ENCODE measurements at regions not wholly inside any gene's neighbourhood (a gene's known extent, or its start where the extent isn't known, plus 50 kb on each side); places are given as distances from the start of the nearest gene placed in this dataset.

- Histone ChIP-seq H3K27ac (ENCODE audit: low read depth, low read length, poor library complexity, severe bottlenecking) (no peak overlapping the region), H3K27me3 (replicated peaks; ENCODE audit: insufficient read depth, low read depth, low read length, poor library complexity) (no peaks in the 10 kb centered on the region), H3K9me3 (ENCODE audit: low read depth, low read length, poor library complexity, severe bottlenecking) (no peaks in the 10 kb centered on the region), H3K4me3 (ENCODE audit: low read depth, low read length, poor library complexity, severe bottlenecking) (no peak overlapping the region), H3K36me3 (ENCODE audit: insufficient read depth, low read length, poor library complexity, severe bottlenecking) (no peaks in the 10 kb centered on the region), H3K4me1 (ENCODE audit: insufficient read depth, low read length, poor library complexity, severe bottlenecking) (no peaks in the 10 kb centered on the region)
- POLR2A ChIA-PET (ENCODE audit: low non-redundant PET) = no interaction called here
- TF ChIP-seq EZH2 (IDR thresholded peaks at IDR 0.05; ENCODE audit: borderline replicate concordance, low read depth, low read length, poor library complexity, severe bottlenecking) = no peak
- DNase-seq (ENCODE audit: low spot score) = no peak
- intact Hi-C loops (cut with micrococcal nuclease; ENCODE audit: unreplicated experiment) = no loop called here
- CTCF ChIA-PET = no interaction called here
- BruUV-seq (replicated peaks) = no TSS peak
Measured at GRCh38 chr2:147642765-147643164, 202.1 kb upstream of the ACVR2A start.

GRCh38 chr2:147641651-147642050 lies 203.2 kb upstream of the ACVR2A start:
- BruUV-seq (replicated peaks) = no TSS peak
- ChIA-PET CTCF (no interaction called here), POLR2A (ENCODE audit: low non-redundant PET) (no interaction called here)
- Histone ChIP-seq H3K27me3 (replicated peaks; ENCODE audit: insufficient read depth, low read depth, low read length, poor library complexity) (no peaks in the 10 kb centered on the region), H3K27ac (ENCODE audit: low read depth, low read length, poor library complexity, severe bottlenecking) (no peak overlapping the region), H3K4me3 (ENCODE audit: low read depth, low read length, poor library complexity, severe bottlenecking) (no peak overlapping the region), H3K4me1 (ENCODE audit: insufficient read depth, low read length, poor library complexity, severe bottlenecking) (no peaks in the 10 kb centered on the region), H3K36me3 (ENCODE audit: insufficient read depth, low read length, poor library complexity, severe bottlenecking) (no peaks in the 10 kb centered on the region), H3K9me3 (ENCODE audit: low read depth, low read length, poor library complexity, severe bottlenecking) (no peaks in the 10 kb centered on the region)
- no peak for DNase-seq (ENCODE audit: low spot score)
- intact Hi-C loops (cut with micrococcal nuclease; ENCODE audit: unreplicated experiment) = no loop called here
- TF ChIP-seq EZH2 (IDR thresholded peaks at IDR 0.05; ENCODE audit: borderline replicate concordance, low read depth, low read length, poor library complexity, severe bottlenecking) (no peak), CTCF (conservative IDR thresholded peaks at IDR 0.05; ENCODE audit: low read depth, low read length) (no peak)

- no peaks in the 10 kb centered on the region for H3K9me3 ChIP-seq (ENCODE audit: low read depth, low read length, poor library complexity, severe bottlenecking)
- CTCF ChIA-PET = no interaction called here
- DNase-seq (ENCODE audit: low spot score) = no peak
- H3K36me3 ChIP-seq (ENCODE audit: insufficient read depth, low read length, poor library complexity, severe bottlenecking) = no peaks in the 10 kb centered on the region
- H3K4me3 ChIP-seq (ENCODE audit: low read depth, low read length, poor library complexity, severe bottlenecking) = no peak overlapping the region
- intact Hi-C loops (cut with micrococcal nuclease; ENCODE audit: unreplicated experiment) = no loop called here
- no peaks in the 10 kb centered on the region for H3K27me3 ChIP-seq (replicated peaks; ENCODE audit: insufficient read depth, low read depth, low read length, poor library complexity)
- BruUV-seq (replicated peaks) = no TSS peak
- no peaks in the 10 kb centered on the region for H3K4me1 ChIP-seq (ENCODE audit: insufficient read depth, low read length, poor library complexity, severe bottlenecking)
- no peak overlapping the region for H3K27ac ChIP-seq (ENCODE audit: low read depth, low read length, poor library complexity, severe bottlenecking)
- no peak for TF ChIP-seq CTCF (conservative IDR thresholded peaks at IDR 0.05; ENCODE audit: low read depth, low read length)
- TF ChIP-seq EZH2 (IDR thresholded peaks at IDR 0.05; ENCODE audit: borderline replicate concordance, low read depth, low read length, poor library complexity, severe bottlenecking) = no peak
- POLR2A ChIA-PET (ENCODE audit: low non-redundant PET) = no interaction called here
Measured at GRCh38 chr2:147639891-147640290, 204.9 kb upstream of the ACVR2A start.

- H3K36me3 ChIP-seq (ENCODE audit: insufficient read depth, low read length, poor library complexity, severe bottlenecking) = no peaks in the 10 kb centered on the region
- no peaks in the 10 kb centered on the region for H3K27me3 ChIP-seq (replicated peaks; ENCODE audit: insufficient read depth, low read depth, low read length, poor library complexity)
- H3K9me3 ChIP-seq (ENCODE audit: low read depth, low read length, poor library complexity, severe bottlenecking) = no peaks in the 10 kb centered on the region
- DNase-seq (ENCODE audit: low spot score) = no peak
- CTCF ChIA-PET = no interaction called here
- intact Hi-C loops (cut with micrococcal nuclease; ENCODE audit: unreplicated experiment) = no loop called here
- no TSS peak for BruUV-seq (replicated peaks)
- POLR2A ChIA-PET (ENCODE audit: low non-redundant PET) = no interaction called here
- no peak overlapping the region for H3K4me3 ChIP-seq (ENCODE audit: low read depth, low read length, poor library complexity, severe bottlenecking)
- no peak overlapping the region for H3K27ac ChIP-seq (ENCODE audit: low read depth, low read length, poor library complexity, severe bottlenecking)
- no peaks in the 10 kb centered on the region for H3K4me1 ChIP-seq (ENCODE audit: insufficient read depth, low read length, poor library complexity, severe bottlenecking)
- TF ChIP-seq EZH2 (IDR thresholded peaks at IDR 0.05; ENCODE audit: borderline replicate concordance, low read depth, low read length, poor library complexity, severe bottlenecking) (no peak), CTCF (conservative IDR thresholded peaks at IDR 0.05; ENCODE audit: low read depth, low read length) (no peak)
Measured at GRCh38 chr2:147639386-147639785, 205.4 kb upstream of the ACVR2A start.
